B cell (primary cell): ENCODE measurements at regions not wholly inside any gene's neighbourhood (a gene's known extent, or its start where the extent isn't known, plus 50 kb on each side); places are given as distances from the start of the nearest gene placed in this dataset.

ENCODE experiments used
- EZH2 ChIP-seq: IDR thresholded peaks from 2 replicates; pipeline ENCODE4 v1.6.1; 2012; ENCODE audit warnings: borderline replicate concordance, low read depth, mild to moderate bottlenecking, moderate library complexity, low read length; ENCODE audit not compliant: insufficient read depth, poor library complexity, severe bottlenecking
- TF ChIP-seq, protein P1 (sequence below): fragments of 200-600 bp; IDR thresholded peaks from one replicate; pipeline ENCODE4 v1.8.0; 2022; ENCODE audit warnings: antibody characterized with exemption, mild to moderate bottlenecking

DNA sequence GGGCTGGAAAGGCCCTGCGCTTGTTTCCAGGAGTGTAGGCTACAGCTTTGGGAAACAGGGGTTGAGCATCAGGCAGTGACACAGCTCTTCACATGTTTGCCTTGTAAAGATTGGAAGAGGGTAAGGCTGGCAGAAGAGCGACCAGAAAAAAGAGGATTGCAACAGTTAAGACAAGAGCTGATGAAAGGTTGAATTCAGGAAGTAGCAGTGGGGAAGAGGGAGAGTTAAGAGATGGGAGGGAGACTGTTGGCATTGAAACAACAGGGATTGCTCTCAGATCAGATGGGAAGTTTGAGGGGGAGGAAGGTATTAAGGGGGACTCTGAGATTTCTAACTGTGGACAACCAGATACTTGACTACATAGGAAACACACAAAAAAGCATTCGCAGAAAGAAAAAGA is 96.9 kb downstream of the CTAGE1 start:
- TF ChIP-seq, protein P1, sequence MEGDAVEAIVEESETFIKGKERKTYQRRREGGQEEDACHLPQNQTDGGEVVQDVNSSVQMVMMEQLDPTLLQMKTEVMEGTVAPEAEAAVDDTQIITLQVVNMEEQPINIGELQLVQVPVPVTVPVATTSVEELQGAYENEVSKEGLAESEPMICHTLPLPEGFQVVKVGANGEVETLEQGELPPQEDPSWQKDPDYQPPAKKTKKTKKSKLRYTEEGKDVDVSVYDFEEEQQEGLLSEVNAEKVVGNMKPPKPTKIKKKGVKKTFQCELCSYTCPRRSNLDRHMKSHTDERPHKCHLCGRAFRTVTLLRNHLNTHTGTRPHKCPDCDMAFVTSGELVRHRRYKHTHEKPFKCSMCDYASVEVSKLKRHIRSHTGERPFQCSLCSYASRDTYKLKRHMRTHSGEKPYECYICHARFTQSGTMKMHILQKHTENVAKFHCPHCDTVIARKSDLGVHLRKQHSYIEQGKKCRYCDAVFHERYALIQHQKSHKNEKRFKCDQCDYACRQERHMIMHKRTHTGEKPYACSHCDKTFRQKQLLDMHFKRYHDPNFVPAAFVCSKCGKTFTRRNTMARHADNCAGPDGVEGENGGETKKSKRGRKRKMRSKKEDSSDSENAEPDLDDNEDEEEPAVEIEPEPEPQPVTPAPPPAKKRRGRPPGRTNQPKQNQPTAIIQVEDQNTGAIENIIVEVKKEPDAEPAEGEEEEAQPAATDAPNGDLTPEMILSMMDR: no peak
- no peak for TF ChIP-seq EZH2
